NT2/D1 (cell line): ENCODE measurements at regions not wholly inside any gene's neighbourhood (a gene's known extent, or its start where the extent isn't known, plus 50 kb on each side); places are given as distances from the start of the nearest gene placed in this dataset.

ENCODE experiments used
- SUZ12 ChIP-seq: IDR thresholded peaks from 2 replicates; pipeline ENCODE4 v1.6.1; 2011; ENCODE audit not compliant: insufficient read length, insufficient read depth; ENCODE audit errors: extremely low read depth
- YY1 ChIP-seq: IDR thresholded peaks from 2 replicates; pipeline ENCODE4 v1.6.1; 2011; ENCODE audit not compliant: insufficient read length, insufficient read depth
- ZNF274 ChIP-seq: IDR thresholded peaks from 2 replicates; pipeline ENCODE4 v1.6.1; 2011; ENCODE audit warnings: mild to moderate bottlenecking, low read depth, low read length

- TF ChIP-seq ZNF274 = no peak
- no peak for TF ChIP-seq YY1
- TF ChIP-seq SUZ12 = no peak
Observed at GRCh38 chr18:7414459-7414858, 152.7 kb upstream of the PTPRM start.
